ENCODE measurements at regions not wholly inside any gene's neighbourhood (a gene's known extent, or its start where the extent isn't known, plus 50 kb on each side); places are given as distances from the start of the nearest gene placed in this dataset.

- TF ChIP-seq, protein P1, sequence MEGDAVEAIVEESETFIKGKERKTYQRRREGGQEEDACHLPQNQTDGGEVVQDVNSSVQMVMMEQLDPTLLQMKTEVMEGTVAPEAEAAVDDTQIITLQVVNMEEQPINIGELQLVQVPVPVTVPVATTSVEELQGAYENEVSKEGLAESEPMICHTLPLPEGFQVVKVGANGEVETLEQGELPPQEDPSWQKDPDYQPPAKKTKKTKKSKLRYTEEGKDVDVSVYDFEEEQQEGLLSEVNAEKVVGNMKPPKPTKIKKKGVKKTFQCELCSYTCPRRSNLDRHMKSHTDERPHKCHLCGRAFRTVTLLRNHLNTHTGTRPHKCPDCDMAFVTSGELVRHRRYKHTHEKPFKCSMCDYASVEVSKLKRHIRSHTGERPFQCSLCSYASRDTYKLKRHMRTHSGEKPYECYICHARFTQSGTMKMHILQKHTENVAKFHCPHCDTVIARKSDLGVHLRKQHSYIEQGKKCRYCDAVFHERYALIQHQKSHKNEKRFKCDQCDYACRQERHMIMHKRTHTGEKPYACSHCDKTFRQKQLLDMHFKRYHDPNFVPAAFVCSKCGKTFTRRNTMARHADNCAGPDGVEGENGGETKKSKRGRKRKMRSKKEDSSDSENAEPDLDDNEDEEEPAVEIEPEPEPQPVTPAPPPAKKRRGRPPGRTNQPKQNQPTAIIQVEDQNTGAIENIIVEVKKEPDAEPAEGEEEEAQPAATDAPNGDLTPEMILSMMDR (conservative IDR thresholded peaks at IDR 0.05; ENCODE audit: low read depth), result no peak
- DNase-seq (ENCODE audit: low spot score), result no peak
- ChIA-PET CTCF (no interaction called here), POLR2A (ENCODE audit: low non-redundant PET) (no interaction called here)
- H3K27ac ChIP-seq, result no peak overlapping the region
Observed at GRCh38 chr3:18900994-18901393, 247.3 kb upstream of the KCNH8 start.

GRCh38 chr3:18898911-18899310 lies 249.4 kb upstream of the KCNH8 start:
- POLR2A ChIA-PET (ENCODE audit: low non-redundant PET), result no interaction called here
- no peak for DNase-seq (ENCODE audit: low spot score)
- TF ChIP-seq, protein P1 (conservative IDR thresholded peaks at IDR 0.05; ENCODE audit: low read depth), result no peak
- CTCF ChIA-PET, result no interaction called here
- no peak overlapping the region for H3K27ac ChIP-seq

DNA sequence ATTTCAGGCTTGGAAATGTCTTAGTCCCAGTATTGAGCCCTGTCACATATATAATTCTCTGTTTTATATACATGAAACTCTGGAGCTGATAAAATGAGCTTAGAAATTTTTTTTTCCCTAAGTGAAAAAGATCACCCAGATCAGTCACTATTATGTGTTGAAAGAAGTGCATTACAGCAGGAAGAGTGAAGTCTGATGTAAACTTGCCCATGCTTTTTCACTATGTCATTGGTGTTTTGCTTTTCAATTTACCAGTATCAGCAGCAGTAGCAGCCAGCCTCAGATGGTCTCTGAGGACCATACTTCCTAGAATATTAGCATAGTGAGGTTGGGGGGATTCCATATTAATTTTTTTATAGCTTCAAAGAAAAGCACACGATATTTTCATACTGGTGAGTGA lies 255.6 kb upstream of the KCNH8 start:
- TF ChIP-seq, protein P1 (conservative IDR thresholded peaks at IDR 0.05; ENCODE audit: low read depth), result no peak
- H3K27ac ChIP-seq, result no peak overlapping the region
- CTCF ChIA-PET, result no interaction called here
- POLR2A ChIA-PET (ENCODE audit: low non-redundant PET), result no interaction called here
- no peak for DNase-seq (ENCODE audit: low spot score)

DNA sequence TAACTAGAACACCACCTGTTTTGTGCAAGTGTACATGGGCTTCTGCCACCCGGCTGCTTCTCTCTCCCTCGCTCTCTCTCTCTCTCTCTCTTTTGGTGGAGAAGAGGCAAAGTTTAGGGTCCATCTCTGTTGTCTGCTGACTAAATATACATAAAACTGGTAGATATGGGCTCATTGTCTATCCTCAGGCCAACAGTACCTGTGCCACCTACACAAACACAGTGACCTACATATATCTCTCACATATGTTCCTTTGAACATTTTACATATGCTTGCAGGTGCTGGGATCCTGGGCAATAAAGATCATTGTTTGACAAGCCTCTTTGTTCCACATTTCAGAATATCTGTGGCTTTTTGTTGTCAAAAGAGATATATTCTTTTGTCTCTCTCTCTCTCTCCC lies 256.3 kb upstream of the KCNH8 start:
- TF ChIP-seq, protein P1 (conservative IDR thresholded peaks at IDR 0.05; ENCODE audit: low read depth), result no peak
- no peak overlapping the region for H3K27ac ChIP-seq
- no peak for DNase-seq (ENCODE audit: low spot score)
- POLR2A ChIA-PET (ENCODE audit: low non-redundant PET), result no interaction called here
- CTCF ChIA-PET, result no interaction called here

GRCh38 chr3:18891641-18892040 lies 256.7 kb upstream of the KCNH8 start:
- no peak for DNase-seq (ENCODE audit: low spot score)
- ChIA-PET POLR2A (ENCODE audit: low non-redundant PET) (no interaction called here), CTCF (no interaction called here)

GRCh38 chr3:18890449-18890848 lies 257.9 kb upstream of the KCNH8 start:
- no peak for DNase-seq (ENCODE audit: low spot score)
- ChIA-PET CTCF (no interaction called here), POLR2A (ENCODE audit: low non-redundant PET) (no interaction called here)
- TF ChIP-seq, protein P1 (conservative IDR thresholded peaks at IDR 0.05; ENCODE audit: low read depth), result no peak
- H3K27ac ChIP-seq, result no peak overlapping the region

More at GRCh38 chr3:18891641-18892040, 256.7 kb upstream of the KCNH8 start:
- no peak overlapping the region for H3K27ac ChIP-seq
- TF ChIP-seq, protein P1 (conservative IDR thresholded peaks at IDR 0.05; ENCODE audit: low read depth), result no peak

DNA sequence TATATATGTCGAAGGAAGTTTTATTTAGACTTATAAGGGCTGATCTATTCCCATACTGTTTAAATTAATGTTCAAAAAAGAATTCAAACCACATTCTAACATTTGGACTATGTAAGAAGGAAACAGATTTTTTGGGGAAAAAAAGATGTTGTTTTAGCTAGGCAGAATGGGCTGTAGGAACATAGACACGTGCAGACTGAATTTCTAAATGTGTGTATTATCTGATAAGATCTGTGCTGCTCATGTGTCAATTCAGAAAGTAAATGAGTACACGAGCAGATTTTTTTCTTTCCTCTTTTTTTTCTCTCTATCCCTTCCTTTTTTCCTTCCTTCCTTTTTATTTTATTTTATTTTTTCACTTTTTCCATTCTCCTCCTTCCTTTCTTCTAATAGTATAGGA lies 259.5 kb upstream of the KCNH8 start:
- TF ChIP-seq, protein P1 (conservative IDR thresholded peaks at IDR 0.05; ENCODE audit: low read depth), result no peak
- ChIA-PET POLR2A (ENCODE audit: low non-redundant PET) (no interaction called here), CTCF (no interaction called here)
- no peak for DNase-seq (ENCODE audit: low spot score)
- H3K27ac ChIP-seq, result no peak overlapping the region

Data from RWPE1 (cell line).